ENCODE measurements at regions not wholly inside any gene's neighbourhood (a gene's known extent, or its start where the extent isn't known, plus 50 kb on each side); places are given as distances from the start of the nearest gene placed in this dataset.

- TF ChIP-seq POLR2A (IDR thresholded peaks at IDR 0.05; ENCODE audit: low read depth, low read length), result no peak
- no peak for TF ChIP-seq CTCF (conservative IDR thresholded peaks at IDR 0.05; ENCODE audit: low read depth, low read length)
- no peak for TF ChIP-seq MAZ (IDR thresholded peaks at IDR 0.05; ENCODE audit: borderline replicate concordance, low read depth, low read length)
- no peak for TF ChIP-seq CEBPB (IDR thresholded peaks at IDR 0.05; ENCODE audit: low read depth, low read length)
- no peak for TF ChIP-seq RAD21 (IDR thresholded peaks at IDR 0.05; ENCODE audit: low read length)
- TF ChIP-seq RCOR1 (IDR thresholded peaks at IDR 0.05; ENCODE audit: insufficient replicate concordance, low read length), result no peak
- no peak for TF ChIP-seq BHLHE40 (IDR thresholded peaks at IDR 0.05; ENCODE audit: low read depth, low read length)
- no peak for TF ChIP-seq ELK1 (IDR thresholded peaks at IDR 0.05; ENCODE audit: borderline replicate concordance, low read depth, low read length)
- TF ChIP-seq SMC3 (IDR thresholded peaks at IDR 0.05; ENCODE audit: low read depth, low read length), result no peak
- no peak for TF ChIP-seq MAFK (IDR thresholded peaks at IDR 0.05; ENCODE audit: low read depth, low read length)
- TF ChIP-seq MXI1 (IDR thresholded peaks at IDR 0.05; ENCODE audit: borderline replicate concordance, low read depth, low read length), result no peak
- TF ChIP-seq RFX5 (IDR thresholded peaks at IDR 0.05; ENCODE audit: low read depth, low read length), result no peak
Measured at GRCh38 chr3:189467451-189467850, 163.7 kb upstream of the TP63 start.
